ENCODE measurements at regions not wholly inside any gene's neighbourhood (a gene's known extent, or its start where the extent isn't known, plus 50 kb on each side); places are given as distances from the start of the nearest gene placed in this dataset.
"Not testable (repeated sequence)": the region's sequence is repeated elsewhere in the genome, so short reads cannot be mapped to it uniquely, and the experiment has no call there.

GRCh38 chr11:34719303-34719848 lies 98.5 kb downstream of the EHF start:
- H3K4me3 ChIP-seq, result no peak overlapping the region
- no peak for DNase-seq
- 34 to 42% methylated on average over 1 of the region's 1 CpG for WGBS, 2 donors
- H3K27ac ChIP-seq, result no peak overlapping the region
- intact Hi-C loops (cut with DNase I; ENCODE audit: low total_unique reads), result no loop called here
- H3K36me3 ChIP-seq (ENCODE audit: low read depth, missing control alignments), result no peaks in the 10 kb centered on the region
- H3K27me3 ChIP-seq, result no peaks in the 10 kb centered on the region
- no peaks in the 10 kb centered on the region for H3K9me3 ChIP-seq
- no peaks in the 10 kb centered on the region for H3K4me1 ChIP-seq
- no peak for TF ChIP-seq POLR2A (IDR thresholded peaks at IDR 0.05)
- no peak for TF ChIP-seq CTCF (IDR thresholded peaks at IDR 0.05)

GRCh38 chr11:34713631-34714030 lies 92.7 kb downstream of the EHF start:
- H3K27ac ChIP-seq; H3K27me3 ChIP-seq; H3K36me3 ChIP-seq (ENCODE audit: low read depth, missing control alignments); H3K4me3 ChIP-seq; H3K9me3 ChIP-seq; H3K4me1 ChIP-seq; intact Hi-C loops (cut with DNase I; ENCODE audit: low total_unique reads); DNase-seq: not testable (repeated sequence)

Small RNAs in the stretch of these regions (small RNA-seq; reads per million reads assigned to genes)
- 0 reads per million in 2 donors for gene AL359999.1

Data from testis (tissue), 2 donors.